ENCODE measurements at regions not wholly inside any gene's neighbourhood (a gene's known extent, or its start where the extent isn't known, plus 50 kb on each side); places are given as distances from the start of the nearest gene placed in this dataset.

GRCh38 chr18:47586418-47587070, 335.1 kb upstream of the SKOR2 start:
- H3K4me1 ChIP-seq (ENCODE audit: control insufficient read depth in 1 of 2, insufficient read depth in 2 of 2, low read length in 2 of 2), result peaks cover 0 to 7% of the 10 kb centered on the region in 2 donors
- H3K27ac ChIP-seq (ENCODE audit: low read depth, low read length), result no peak overlapping the region
- no peak overlapping the region for H3K4me3 ChIP-seq (ENCODE audit: low read depth in 1 of 2, low read length in 2 of 2)
- H3K27me3 ChIP-seq (ENCODE audit: control insufficient read depth in 1 of 2, insufficient read depth in 2 of 2, low read length in 2 of 2), result no peaks in the 10 kb centered on the region
- H3K36me3 ChIP-seq (ENCODE audit: control insufficient read depth in 1 of 2, insufficient read depth in 2 of 2, low read length in 2 of 2), result no peaks in the 10 kb centered on the region
- no peak overlapping the region for H3K9ac ChIP-seq (ENCODE audit: low read depth in 1 of 2, low read length in 2 of 2)
- H3K9me3 ChIP-seq (ENCODE audit: control insufficient read depth in 1 of 2, low read length in 2 of 2), result no peaks in the 10 kb centered on the region

GRCh38 chr18:47585914-47586313, 334.5 kb upstream of the SKOR2 start:
- Histone ChIP-seq H3K27ac (ENCODE audit: low read depth, low read length) (no peak overlapping the region), H3K4me3 (ENCODE audit: low read depth in 1 of 2, low read length in 2 of 2) (no peak overlapping the region), H3K9me3 (ENCODE audit: control insufficient read depth in 1 of 2, low read length in 2 of 2) (no peaks in the 10 kb centered on the region), H3K9ac (ENCODE audit: low read depth in 1 of 2, low read length in 2 of 2) (no peak overlapping the region), H3K4me1 (ENCODE audit: control insufficient read depth in 1 of 2, insufficient read depth in 2 of 2, low read length in 2 of 2) (peaks cover 0 to 7% of the 10 kb centered on the region in 2 donors), H3K27me3 (ENCODE audit: control insufficient read depth in 1 of 2, insufficient read depth in 2 of 2, low read length in 2 of 2) (no peaks in the 10 kb centered on the region), H3K36me3 (ENCODE audit: control insufficient read depth in 1 of 2, insufficient read depth in 2 of 2, low read length in 2 of 2) (no peaks in the 10 kb centered on the region)

- H3K4me3 ChIP-seq (ENCODE audit: low read depth in 1 of 2, low read length in 2 of 2), result no peak overlapping the region
- no peak overlapping the region for H3K9ac ChIP-seq (ENCODE audit: low read depth in 1 of 2, low read length in 2 of 2)
- no peaks in the 10 kb centered on the region for H3K27me3 ChIP-seq (ENCODE audit: control insufficient read depth in 1 of 2, insufficient read depth in 2 of 2, low read length in 2 of 2)
- no peaks in the 10 kb centered on the region for H3K9me3 ChIP-seq (ENCODE audit: control insufficient read depth in 1 of 2, low read length in 2 of 2)
- no peak overlapping the region for H3K27ac ChIP-seq (ENCODE audit: low read depth, low read length)
- H3K36me3 ChIP-seq (ENCODE audit: control insufficient read depth in 1 of 2, insufficient read depth in 2 of 2, low read length in 2 of 2), result no peaks in the 10 kb centered on the region
- peaks cover 0 to 7% of the 10 kb centered on the region in 2 donors for H3K4me1 ChIP-seq (ENCODE audit: control insufficient read depth in 1 of 2, insufficient read depth in 2 of 2, low read length in 2 of 2)
Measured at GRCh38 chr18:47585136-47585535, 333.7 kb upstream of the SKOR2 start.

GRCh38 chr18:47582093-47582492, 330.6 kb upstream of the SKOR2 start:
- Histone ChIP-seq H3K4me1 (ENCODE audit: control insufficient read depth in 1 of 2, insufficient read depth in 2 of 2, low read length in 2 of 2) (peaks cover 0 to 7% of the 10 kb centered on the region in 2 donors), H3K36me3 (ENCODE audit: control insufficient read depth in 1 of 2, insufficient read depth in 2 of 2, low read length in 2 of 2) (no peaks in the 10 kb centered on the region), H3K9ac (ENCODE audit: low read depth in 1 of 2, low read length in 2 of 2) (no peak overlapping the region), H3K9me3 (ENCODE audit: control insufficient read depth in 1 of 2, low read length in 2 of 2) (no peaks in the 10 kb centered on the region), H3K4me3 (ENCODE audit: low read depth in 1 of 2, low read length in 2 of 2) (no peak overlapping the region), H3K27me3 (ENCODE audit: control insufficient read depth in 1 of 2, insufficient read depth in 2 of 2, low read length in 2 of 2) (no peaks in the 10 kb centered on the region), H3K27ac (ENCODE audit: low read depth, low read length) (no peak overlapping the region)

- no peaks in the 10 kb centered on the region for H3K36me3 ChIP-seq (ENCODE audit: control insufficient read depth in 1 of 2, insufficient read depth in 2 of 2, low read length in 2 of 2)
Measured at GRCh38 chr18:47577520-47577919, 326.1 kb upstream of the SKOR2 start.

GRCh38 chr18:47574966-47575365, 323.5 kb upstream of the SKOR2 start:
- Histone ChIP-seq H3K9me3 (ENCODE audit: control insufficient read depth in 1 of 2, low read length in 2 of 2) (no peaks in the 10 kb centered on the region), H3K27ac (ENCODE audit: low read depth, low read length) (no peak overlapping the region), H3K4me1 (ENCODE audit: control insufficient read depth in 1 of 2, insufficient read depth in 2 of 2, low read length in 2 of 2) (no peaks in the 10 kb centered on the region), H3K9ac (ENCODE audit: low read depth in 1 of 2, low read length in 2 of 2) (no peak overlapping the region), H3K4me3 (ENCODE audit: low read depth in 1 of 2, low read length in 2 of 2) (no peak overlapping the region), H3K27me3 (ENCODE audit: control insufficient read depth in 1 of 2, insufficient read depth in 2 of 2, low read length in 2 of 2) (peaks cover 0 to 5% of the 10 kb centered on the region in 2 donors), H3K36me3 (ENCODE audit: control insufficient read depth in 1 of 2, insufficient read depth in 2 of 2, low read length in 2 of 2) (no peaks in the 10 kb centered on the region)

More at GRCh38 chr18:47577520-47577919, 326.1 kb upstream of the SKOR2 start:
- peaks cover 0 to 5% of the 10 kb centered on the region in 2 donors for H3K27me3 ChIP-seq (ENCODE audit: control insufficient read depth in 1 of 2, insufficient read depth in 2 of 2, low read length in 2 of 2)
- H3K27ac ChIP-seq (ENCODE audit: low read depth, low read length), result no peak overlapping the region
- H3K4me1 ChIP-seq (ENCODE audit: control insufficient read depth in 1 of 2, insufficient read depth in 2 of 2, low read length in 2 of 2), result no peaks in the 10 kb centered on the region
- H3K9me3 ChIP-seq (ENCODE audit: control insufficient read depth in 1 of 2, low read length in 2 of 2), result no peaks in the 10 kb centered on the region
- H3K4me3 ChIP-seq (ENCODE audit: low read depth in 1 of 2, low read length in 2 of 2), result no peak overlapping the region
- H3K9ac ChIP-seq (ENCODE audit: low read depth in 1 of 2, low read length in 2 of 2), result no peak overlapping the region

GRCh38 chr18:47571957-47572356, 320.5 kb upstream of the SKOR2 start:
- Histone ChIP-seq H3K4me1 (ENCODE audit: control insufficient read depth in 1 of 2, insufficient read depth in 2 of 2, low read length in 2 of 2) (no peaks in the 10 kb centered on the region), H3K9ac (ENCODE audit: low read depth in 1 of 2, low read length in 2 of 2) (no peak overlapping the region), H3K9me3 (ENCODE audit: control insufficient read depth in 1 of 2, low read length in 2 of 2) (no peaks in the 10 kb centered on the region), H3K27ac (ENCODE audit: low read depth, low read length) (no peak overlapping the region), H3K36me3 (ENCODE audit: control insufficient read depth in 1 of 2, insufficient read depth in 2 of 2, low read length in 2 of 2) (no peaks in the 10 kb centered on the region), H3K27me3 (ENCODE audit: control insufficient read depth in 1 of 2, insufficient read depth in 2 of 2, low read length in 2 of 2) (peaks cover 0 to 5% of the 10 kb centered on the region in 2 donors), H3K4me3 (ENCODE audit: low read depth in 1 of 2, low read length in 2 of 2) (no peak overlapping the region)

- Histone ChIP-seq H3K9me3 (ENCODE audit: control insufficient read depth in 1 of 2, low read length in 2 of 2) (peaks cover 0 to 3% of the 10 kb centered on the region in 2 donors), H3K27me3 (ENCODE audit: control insufficient read depth in 1 of 2, insufficient read depth in 2 of 2, low read length in 2 of 2) (no peaks in the 10 kb centered on the region), H3K4me1 (ENCODE audit: control insufficient read depth in 1 of 2, insufficient read depth in 2 of 2, low read length in 2 of 2) (no peaks in the 10 kb centered on the region), H3K27ac (ENCODE audit: low read depth, low read length) (no peak overlapping the region), H3K4me3 (ENCODE audit: low read depth in 1 of 2, low read length in 2 of 2) (no peak overlapping the region), H3K9ac (ENCODE audit: low read depth in 1 of 2, low read length in 2 of 2) (no peak overlapping the region), H3K36me3 (ENCODE audit: control insufficient read depth in 1 of 2, insufficient read depth in 2 of 2, low read length in 2 of 2) (no peaks in the 10 kb centered on the region)
Measured at GRCh38 chr18:47566809-47567208, 315.3 kb upstream of the SKOR2 start.

- peaks cover 0 to 3% of the 10 kb centered on the region in 2 donors for H3K9me3 ChIP-seq (ENCODE audit: control insufficient read depth in 1 of 2, low read length in 2 of 2)
- no peak overlapping the region for H3K4me3 ChIP-seq (ENCODE audit: low read depth in 1 of 2, low read length in 2 of 2)
- no peaks in the 10 kb centered on the region for H3K36me3 ChIP-seq (ENCODE audit: control insufficient read depth in 1 of 2, insufficient read depth in 2 of 2, low read length in 2 of 2)
- H3K27me3 ChIP-seq (ENCODE audit: control insufficient read depth in 1 of 2, insufficient read depth in 2 of 2, low read length in 2 of 2), result peaks cover 0 to 16% of the 10 kb centered on the region in 2 donors
- H3K27ac ChIP-seq (ENCODE audit: low read depth, low read length), result no peak overlapping the region
- no peak overlapping the region for H3K9ac ChIP-seq (ENCODE audit: low read depth in 1 of 2, low read length in 2 of 2)
- no peaks in the 10 kb centered on the region for H3K4me1 ChIP-seq (ENCODE audit: control insufficient read depth in 1 of 2, insufficient read depth in 2 of 2, low read length in 2 of 2)
Measured at GRCh38 chr18:47560723-47561715, 309.6 kb upstream of the SKOR2 start.

GRCh38 chr18:47558110-47558750, 306.8 kb upstream of the SKOR2 start:
- no peaks in the 10 kb centered on the region for H3K9me3 ChIP-seq (ENCODE audit: control insufficient read depth in 1 of 2, low read length in 2 of 2)
- H3K36me3 ChIP-seq (ENCODE audit: control insufficient read depth in 1 of 2, insufficient read depth in 2 of 2, low read length in 2 of 2), result no peaks in the 10 kb centered on the region
- no peak overlapping the region for H3K9ac ChIP-seq (ENCODE audit: low read depth in 1 of 2, low read length in 2 of 2)
- peaks cover 0 to 16% of the 10 kb centered on the region in 2 donors for H3K27me3 ChIP-seq (ENCODE audit: control insufficient read depth in 1 of 2, insufficient read depth in 2 of 2, low read length in 2 of 2)
- no peak overlapping the region for H3K4me3 ChIP-seq (ENCODE audit: low read depth in 1 of 2, low read length in 2 of 2)
- no peaks in the 10 kb centered on the region for H3K4me1 ChIP-seq (ENCODE audit: control insufficient read depth in 1 of 2, insufficient read depth in 2 of 2, low read length in 2 of 2)
- H3K27ac ChIP-seq (ENCODE audit: low read depth, low read length), result no peak overlapping the region

Measured in duodenal mucosa (tissue), 2 donors.